Left ventricle myocardium inferior (tissue), 1 donor: ENCODE measurements at regions not wholly inside any gene's neighbourhood (a gene's known extent, or its start where the extent isn't known, plus 50 kb on each side); places are given as distances from the start of the nearest gene placed in this dataset.

Source experiments
- DNase-seq: peaks from one replicate; pipeline ENCODE4 v3.0.0-alpha.2; 2020
- H3K27ac ChIP-seq: fragments of 200-600 bp; replicated peaks from 2 replicates; pipeline ENCODE4 v1.8.0; 2021
- H3K27me3 ChIP-seq: fragments of 200-600 bp; 2 replicates; pipeline ENCODE4 v1.8.0; 2021; ENCODE audit warnings: low read depth
- H3K36me3 ChIP-seq: fragments of 200-600 bp; 2 replicates; pipeline ENCODE4 v1.8.0; 2021
- H3K4me1 ChIP-seq: fragments of 200-600 bp; 2 replicates; pipeline ENCODE4 v1.8.0; 2021
- H3K4me3 ChIP-seq: fragments of 200-600 bp; 2 replicates; pipeline ENCODE4 v1.8.0; 2021; ENCODE audit warnings: mild to moderate bottlenecking, moderate library complexity
- H3K9me3 ChIP-seq: fragments of 200-600 bp; replicated peaks from 2 replicates; pipeline ENCODE4 v1.8.0; 2021
- CTCF ChIP-seq: fragments of 200-600 bp; IDR thresholded peaks from 2 replicates; pipeline ENCODE4 v1.8.0; 2021; ENCODE audit warnings: antibody characterized with exemption, mild to moderate bottlenecking, borderline replicate concordance
- intact Hi-C: fragments of 100-400 bp; cut with micrococcal nuclease; formaldehyde crosslinking; loops from one replicate; pipeline ENCODE4 v1.11.0; 2022
- donor health status: DM: no; HTN: yes; CAD: no; lungs with severe emphysema.

GRCh38 chrX:42485601-42486000 is 292.4 kb downstream of the PPP1R2C start:
- H3K9me3 ChIP-seq = no peaks in the 10 kb centered on the region
- intact Hi-C loops = no loop called here
- H3K36me3 ChIP-seq = no peaks in the 10 kb centered on the region
- TF ChIP-seq CTCF = no peak
- H3K4me1 ChIP-seq = no peaks in the 10 kb centered on the region
- H3K27me3 ChIP-seq = no peaks in the 10 kb centered on the region
- H3K4me3 ChIP-seq = no peak overlapping the region
- no peak overlapping the region for H3K27ac ChIP-seq
- no peak for DNase-seq

- H3K27me3 ChIP-seq = no peaks in the 10 kb centered on the region
These were observed 293.7 kb downstream of the PPP1R2C start for GRCh38 chrX:42484233-42484632.

GRCh38 chrX:42477396-42477795 is 300.6 kb downstream of the PPP1R2C start:
- Histone ChIP-seq H3K4me1 (no peaks in the 10 kb centered on the region), H3K27ac (no peak overlapping the region), H3K9me3 (no peaks in the 10 kb centered on the region), H3K27me3 (no peaks in the 10 kb centered on the region), H3K4me3 (no peak overlapping the region), H3K36me3 (no peaks in the 10 kb centered on the region)
- DNase-seq = no peak
- no peak for TF ChIP-seq CTCF
- intact Hi-C loops = no loop called here

More at GRCh38 chrX:42484233-42484632, 293.7 kb downstream of the PPP1R2C start:
- intact Hi-C loops = no loop called here
- Histone ChIP-seq H3K36me3 (no peaks in the 10 kb centered on the region), H3K4me1 (no peaks in the 10 kb centered on the region), H3K27ac (no peak overlapping the region), H3K9me3 (no peaks in the 10 kb centered on the region), H3K4me3 (no peak overlapping the region)
- no peak for DNase-seq
- no peak for TF ChIP-seq CTCF

GRCh38 chrX:42472727-42473126 is 305.2 kb downstream of the PPP1R2C start:
- Histone ChIP-seq H3K27me3 (no peaks in the 10 kb centered on the region), H3K36me3 (no peaks in the 10 kb centered on the region), H3K4me1 (no peaks in the 10 kb centered on the region), H3K4me3 (no peak overlapping the region), H3K9me3 (no peaks in the 10 kb centered on the region), H3K27ac (no peak overlapping the region)
- intact Hi-C loops = no loop called here
- no peak for TF ChIP-seq CTCF
- no peak for DNase-seq

- no peaks in the 10 kb centered on the region for H3K27me3 ChIP-seq
- H3K36me3 ChIP-seq = no peaks in the 10 kb centered on the region
- H3K27ac ChIP-seq = no peak overlapping the region
- no peak for TF ChIP-seq CTCF
- no peak for DNase-seq
- intact Hi-C loops = no loop called here
- H3K4me1 ChIP-seq = no peaks in the 10 kb centered on the region
- H3K9me3 ChIP-seq = no peaks in the 10 kb centered on the region
- H3K4me3 ChIP-seq = no peak overlapping the region
These were observed 311.5 kb downstream of the PPP1R2C start for GRCh38 chrX:42466332-42467046.
